ENCODE measurements at regions not wholly inside any gene's neighbourhood (a gene's known extent, or its start where the extent isn't known, plus 50 kb on each side); places are given as distances from the start of the nearest gene placed in this dataset.

DNA sequence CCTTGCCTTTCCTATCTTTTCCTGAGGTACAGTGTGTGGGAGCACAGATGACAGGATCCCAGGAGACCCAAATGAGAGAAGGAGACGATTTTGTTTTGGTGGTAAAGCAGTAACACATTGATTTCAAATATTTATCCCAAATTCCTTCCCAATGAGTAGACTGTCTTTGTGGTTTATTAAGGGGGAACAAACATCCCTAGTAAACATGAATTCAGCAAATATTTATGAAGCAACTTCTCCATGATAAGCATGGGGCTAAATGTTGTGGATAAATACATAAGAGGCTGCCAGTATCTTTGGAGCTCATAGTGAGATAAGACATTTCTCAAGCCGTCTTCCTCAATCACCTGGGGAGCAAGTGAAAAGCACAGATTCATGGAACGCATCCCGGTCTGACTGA lies 460.8 kb upstream of the CFAP20DC start (continued):
- no peak for TF ChIP-seq TP53 (CRISPR knock-in tag; IDR thresholded peaks at IDR 0.05)

DNA sequence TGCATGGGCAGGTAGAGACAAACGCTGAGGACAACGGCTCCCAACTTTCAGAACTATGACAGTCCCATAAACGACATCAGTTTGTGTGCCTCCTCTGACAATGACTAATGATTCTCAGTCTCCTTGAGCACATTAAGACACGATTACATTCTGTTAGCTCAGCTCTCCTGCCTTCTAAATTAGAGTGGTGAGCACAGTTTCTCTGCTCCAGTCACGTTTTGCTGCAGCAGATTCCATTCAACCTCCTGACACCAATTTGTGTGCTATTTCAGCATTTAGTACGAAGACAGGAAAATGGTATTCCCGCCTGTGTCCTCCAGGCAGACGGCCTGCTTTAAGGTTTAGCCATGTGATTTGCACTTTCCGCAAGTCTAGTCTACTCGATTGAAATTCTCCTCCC lies 458.4 kb upstream of the CFAP20DC start:
- Histone ChIP-seq H3K9me3 (no peaks in the 10 kb centered on the region; the same call in 2 of the 3 replicates), H3K4me3 (no peak overlapping the region), H3K4me1 (no peaks in the 10 kb centered on the region), H3K27ac (no peak overlapping the region), H3K4me2 (no peak overlapping the region)
- 19% methylated on average over 10 of the region's 10 CpGs for WGBS (ENCODE audit: missing lambda C conversion rate)
- ChIA-PET CTCF (no interaction called here), POLR2A (no interaction called here)
- DNase-seq (ENCODE audit: low read depth in 1 of 2, low spot score in 1 of 2) (no peak), FAIRE-seq (no peak), ATAC-seq (no peak)
- TF ChIP-seq KDM1A (IDR thresholded peaks at IDR 0.05; ENCODE audit: low read depth) (no peak), HOXB13 (CRISPR knock-in tag; IDR thresholded peaks at IDR 0.05; ENCODE audit: low read depth) (no peak), GATA3 (IDR thresholded peaks at IDR 0.05; ENCODE audit: borderline replicate concordance) (no peak), HOXB5 (CRISPR knock-in tag; IDR thresholded peaks at IDR 0.05) (no peak), SREBF2 (IDR thresholded peaks at IDR 0.05) (no peak), MYC (IDR thresholded peaks at IDR 0.05; ENCODE audit: borderline replicate concordance, low read length) (no peak), CHD2 (IDR thresholded peaks at IDR 0.05; ENCODE audit: low read length, partially characterized antibody) (no peak), RCOR1 (IDR thresholded peaks at IDR 0.05; ENCODE audit: low read depth, low read length) (no peak), KDM5A (IDR thresholded peaks at IDR 0.05) (no peak), BHLHE40 (IDR thresholded peaks at IDR 0.05; ENCODE audit: low read depth, low read length) (no peak), FOSB (CRISPR knock-in tag; IDR thresholded peaks at IDR 0.05) (no peak), EHF (CRISPR knock-in tag; IDR thresholded peaks at IDR 0.05) (no peak), ZSCAN20 (CRISPR knock-in tag; IDR thresholded peaks at IDR 0.05) (no peak), ZFP36 (IDR thresholded peaks at IDR 0.05; ENCODE audit: borderline replicate concordance, partially characterized antibody) (no peak), HOXA7 (CRISPR knock-in tag; IDR thresholded peaks at IDR 0.05) (no peak), CHD4 (IDR thresholded peaks at IDR 0.05; ENCODE audit: borderline replicate concordance) (no peak), ESRRA (IDR thresholded peaks at IDR 0.05; ENCODE audit: borderline replicate concordance, low read length) (no peak)
- TF ChIP-seq, protein P1, sequence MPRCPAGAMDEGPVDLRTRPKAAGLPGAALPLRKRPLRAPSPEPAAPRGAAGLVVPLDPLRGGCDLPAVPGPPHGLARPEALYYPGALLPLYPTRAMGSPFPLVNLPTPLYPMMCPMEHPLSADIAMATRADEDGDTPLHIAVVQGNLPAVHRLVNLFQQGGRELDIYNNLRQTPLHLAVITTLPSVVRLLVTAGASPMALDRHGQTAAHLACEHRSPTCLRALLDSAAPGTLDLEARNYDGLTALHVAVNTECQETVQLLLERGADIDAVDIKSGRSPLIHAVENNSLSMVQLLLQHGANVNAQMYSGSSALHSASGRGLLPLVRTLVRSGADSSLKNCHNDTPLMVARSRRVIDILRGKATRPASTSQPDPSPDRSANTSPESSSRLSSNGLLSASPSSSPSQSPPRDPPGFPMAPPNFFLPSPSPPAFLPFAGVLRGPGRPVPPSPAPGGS (IDR thresholded peaks at IDR 0.05) = no peak
- TF ChIP-seq, protein P2, sequence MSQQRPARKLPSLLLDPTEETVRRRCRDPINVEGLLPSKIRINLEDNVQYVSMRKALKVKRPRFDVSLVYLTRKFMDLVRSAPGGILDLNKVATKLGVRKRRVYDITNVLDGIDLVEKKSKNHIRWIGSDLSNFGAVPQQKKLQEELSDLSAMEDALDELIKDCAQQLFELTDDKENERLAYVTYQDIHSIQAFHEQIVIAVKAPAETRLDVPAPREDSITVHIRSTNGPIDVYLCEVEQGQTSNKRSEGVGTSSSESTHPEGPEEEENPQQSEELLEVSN (IDR thresholded peaks at IDR 0.05; ENCODE audit: borderline replicate concordance, low read depth) = no peak
- TF ChIP-seq, protein P3, sequence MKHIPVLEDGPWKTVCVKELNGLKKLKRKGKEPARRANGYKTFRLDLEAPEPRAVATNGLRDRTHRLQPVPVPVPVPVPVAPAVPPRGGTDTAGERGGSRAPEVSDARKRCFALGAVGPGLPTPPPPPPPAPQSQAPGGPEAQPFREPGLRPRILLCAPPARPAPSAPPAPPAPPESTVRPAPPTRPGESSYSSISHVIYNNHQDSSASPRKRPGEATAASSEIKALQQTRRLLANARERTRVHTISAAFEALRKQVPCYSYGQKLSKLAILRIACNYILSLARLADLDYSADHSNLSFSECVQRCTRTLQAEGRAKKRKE (CRISPR knock-in tag; IDR thresholded peaks at IDR 0.05; ENCODE audit: low read depth) = no peak

DNA sequence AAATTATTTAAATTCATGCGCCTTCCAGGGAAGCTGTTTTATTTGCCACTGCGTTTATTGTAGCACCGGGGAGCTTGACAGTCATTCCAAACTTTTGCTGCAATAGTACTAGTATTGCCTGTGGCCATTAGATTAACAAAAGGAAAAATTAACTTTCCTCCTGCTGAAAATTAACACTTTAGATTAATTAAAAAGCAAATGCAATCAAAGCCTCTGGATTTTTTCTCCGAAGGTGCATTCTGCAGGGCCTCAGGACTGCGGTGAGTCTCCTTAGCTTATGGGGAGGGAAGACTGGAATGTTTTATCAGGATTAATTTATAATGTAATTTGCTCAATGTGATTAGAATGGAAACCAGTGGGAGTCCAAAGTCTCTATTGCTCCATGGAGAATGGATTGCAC lies 456.4 kb upstream of the CFAP20DC start:
- no peaks in the 10 kb centered on the region for H3K4me1 ChIP-seq
- ATAC-seq (no peak), FAIRE-seq (no peak), DNase-seq (ENCODE audit: low read depth in 1 of 2, low spot score in 1 of 2) (no peak)
- no peaks in the 10 kb centered on the region; the same call in 2 of the 3 replicates for H3K9me3 ChIP-seq
- no peak overlapping the region for H3K27ac ChIP-seq
- ChIA-PET CTCF (no interaction called here), POLR2A (no interaction called here)
- WGBS (ENCODE audit: missing lambda C conversion rate) = 21% methylated on average over 5 of the region's 5 CpGs
- no peak for TF ChIP-seq TP53 (CRISPR knock-in tag; IDR thresholded peaks at IDR 0.05)
- no peak for TF ChIP-seq MAZ (IDR thresholded peaks at IDR 0.05; ENCODE audit: borderline replicate concordance, low read depth, low read length)
- TF ChIP-seq HOXB13 (CRISPR knock-in tag; IDR thresholded peaks at IDR 0.05; ENCODE audit: low read depth) = no peak
- TF ChIP-seq CHD2 (IDR thresholded peaks at IDR 0.05; ENCODE audit: low read length, partially characterized antibody) = no peak
- TF ChIP-seq, protein P4, sequence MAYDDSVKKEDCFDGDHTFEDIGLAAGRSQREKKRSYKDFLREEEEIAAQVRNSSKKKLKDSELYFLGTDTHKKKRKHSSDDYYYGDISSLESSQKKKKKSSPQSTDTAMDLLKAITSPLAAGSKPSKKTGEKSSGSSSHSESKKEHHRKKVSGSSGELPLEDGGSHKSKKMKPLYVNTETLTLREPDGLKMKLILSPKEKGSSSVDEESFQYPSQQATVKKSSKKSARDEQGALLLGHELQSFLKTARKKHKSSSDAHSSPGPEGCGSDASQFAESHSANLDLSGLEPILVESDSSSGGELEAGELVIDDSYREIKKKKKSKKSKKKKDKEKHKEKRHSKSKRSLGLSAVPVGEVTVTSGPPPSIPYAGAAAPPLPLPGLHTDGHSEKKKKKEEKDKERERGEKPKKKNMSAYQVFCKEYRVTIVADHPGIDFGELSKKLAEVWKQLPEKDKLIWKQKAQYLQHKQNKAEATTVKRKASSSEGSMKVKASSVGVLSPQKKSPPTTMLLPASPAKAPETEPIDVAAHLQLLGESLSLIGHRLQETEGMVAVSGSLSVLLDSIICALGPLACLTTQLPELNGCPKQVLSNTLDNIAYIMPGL (CRISPR knock-in tag; IDR thresholded peaks at IDR 0.05; ENCODE audit: borderline replicate concordance) = no peak
- TF ChIP-seq, protein P1 (IDR thresholded peaks at IDR 0.05) = no peak
- TF ChIP-seq, protein P5, sequence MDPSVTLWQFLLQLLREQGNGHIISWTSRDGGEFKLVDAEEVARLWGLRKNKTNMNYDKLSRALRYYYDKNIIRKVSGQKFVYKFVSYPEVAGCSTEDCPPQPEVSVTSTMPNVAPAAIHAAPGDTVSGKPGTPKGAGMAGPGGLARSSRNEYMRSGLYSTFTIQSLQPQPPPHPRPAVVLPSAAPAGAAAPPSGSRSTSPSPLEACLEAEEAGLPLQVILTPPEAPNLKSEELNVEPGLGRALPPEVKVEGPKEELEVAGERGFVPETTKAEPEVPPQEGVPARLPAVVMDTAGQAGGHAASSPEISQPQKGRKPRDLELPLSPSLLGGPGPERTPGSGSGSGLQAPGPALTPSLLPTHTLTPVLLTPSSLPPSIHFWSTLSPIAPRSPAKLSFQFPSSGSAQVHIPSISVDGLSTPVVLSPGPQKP (IDR thresholded peaks at IDR 0.05; ENCODE audit: low read depth, low read length) = no peak
- TF ChIP-seq KDM1A (IDR thresholded peaks at IDR 0.05; ENCODE audit: low read depth) = no peak
- TF ChIP-seq CBX8 (IDR thresholded peaks at IDR 0.05) = no peak
- no peak for TF ChIP-seq FOSL2 (IDR thresholded peaks at IDR 0.05)
- TF ChIP-seq FOSL2 (CRISPR knock-in tag; IDR thresholded peaks at IDR 0.05) = no peak
- no peak for TF ChIP-seq NPAS2 (CRISPR knock-in tag; IDR thresholded peaks at IDR 0.05; ENCODE audit: borderline replicate concordance)
- no peak overlapping the region for H3K4me3 ChIP-seq
- H3K4me2 ChIP-seq = no peak overlapping the region
